ENCODE measurements at regions not wholly inside any gene's neighbourhood (a gene's known extent, or its start where the extent isn't known, plus 50 kb on each side); places are given as distances from the start of the nearest gene placed in this dataset.

GRCh38 chr2:122740594-122740948 is 985.1 kb downstream of the TSN start:
- in situ Hi-C loops (cut with MboI): no loop called here
- Histone ChIP-seq H4K20me1 (ENCODE audit: insufficient read depth) (no peaks in the 10 kb centered on the region), H3K9me2 (ENCODE audit: insufficient read depth) (peaks cover 3% of the 10 kb centered on the region; the same call in 1 of the 2 replicates), H3K9ac (no peak overlapping the region), H3K27ac (no peak overlapping the region), H3K27me3 (replicated peaks; ENCODE audit: insufficient read depth) (no peaks in the 10 kb centered on the region), H3K9me3 (ENCODE audit: low read depth) (no peaks in the 10 kb centered on the region), H2AFZ (no peak overlapping the region), H3K36me3 (ENCODE audit: low read depth) (no peaks in the 10 kb centered on the region), H3K4me3 (no peak overlapping the region), H3K79me2 (ENCODE audit: insufficient read depth) (no peaks in the 10 kb centered on the region), H3F3A (ENCODE audit: insufficient read depth) (no peaks in the 10 kb centered on the region), H3K4me2 (ENCODE audit: unreplicated experiment) (no peak overlapping the region), H3K4me1 (ENCODE audit: insufficient read depth) (no peaks in the 10 kb centered on the region)
- no peak for DNase-seq
- TF ChIP-seq EZH2 (IDR thresholded peaks at IDR 0.05; ENCODE audit: insufficient read depth, poor library complexity, severe bottlenecking) (no peak), EZH2phosphoT487 (IDR thresholded peaks at IDR 0.05; ENCODE audit: insufficient read depth, low read depth) (no peak)
- WGBS, 2 experiments (ENCODE audit: low coverage in 1 of 2, low lambda C conversion rate in 2 of 2, missing lambda C conversion rate in 2 of 2): 45% methylated on average over 1 of the region's 1 CpG

DNA sequence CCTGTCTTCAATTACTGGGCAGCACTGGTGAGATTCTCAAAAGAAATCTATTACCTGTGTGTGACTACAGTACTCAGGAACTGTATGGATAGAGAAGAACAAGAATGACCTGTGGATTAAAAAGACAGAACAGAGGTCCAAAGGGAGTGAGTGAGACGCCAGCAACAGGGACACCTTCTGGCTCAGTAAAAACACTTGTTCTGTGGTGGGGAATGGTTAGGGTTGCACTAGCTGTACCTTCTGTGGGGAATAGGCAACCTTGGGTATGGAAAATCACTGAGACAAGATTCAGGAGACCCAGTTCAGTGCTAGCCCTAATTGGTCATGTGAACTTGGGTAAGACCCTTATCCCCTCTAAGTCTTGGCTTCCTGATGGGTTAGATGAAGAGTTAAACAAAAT is 986.0 kb downstream of the TSN start:
- Histone ChIP-seq H3K4me1 (ENCODE audit: insufficient read depth) (no peaks in the 10 kb centered on the region), H3K9me2 (ENCODE audit: insufficient read depth) (peaks cover 3% of the 10 kb centered on the region; the same call in 1 of the 2 replicates), H3K4me3 (no peak overlapping the region), H3K9ac (no peak overlapping the region), H2AFZ (no peak overlapping the region), H3K36me3 (ENCODE audit: low read depth) (no peaks in the 10 kb centered on the region), H3F3A (ENCODE audit: insufficient read depth) (no peaks in the 10 kb centered on the region), H3K4me2 (ENCODE audit: unreplicated experiment) (no peak overlapping the region), H3K27me3 (replicated peaks; ENCODE audit: insufficient read depth) (no peaks in the 10 kb centered on the region), H3K9me3 (ENCODE audit: low read depth) (no peaks in the 10 kb centered on the region), H3K27ac (no peak overlapping the region), H4K20me1 (ENCODE audit: insufficient read depth) (no peaks in the 10 kb centered on the region), H3K79me2 (ENCODE audit: insufficient read depth) (no peaks in the 10 kb centered on the region)
- TF ChIP-seq EZH2 (IDR thresholded peaks at IDR 0.05; ENCODE audit: insufficient read depth, poor library complexity, severe bottlenecking): no peak
- TF ChIP-seq EZH2phosphoT487 (IDR thresholded peaks at IDR 0.05; ENCODE audit: insufficient read depth, low read depth): no peak
- WGBS, 2 experiments (ENCODE audit: low coverage in 1 of 2, low lambda C conversion rate in 2 of 2, missing lambda C conversion rate in 2 of 2): 11 to 17% methylated on average over 1 of the region's 1 CpG
- no peak for DNase-seq
- in situ Hi-C loops (cut with MboI): no loop called here

GRCh38 chr2:122743021-122743675 is 987.7 kb downstream of the TSN start:
- WGBS, 2 experiments (ENCODE audit: low coverage in 1 of 2, low lambda C conversion rate in 2 of 2, missing lambda C conversion rate in 2 of 2): 27 to 39% methylated on average over 2 of the region's 2 CpGs
- Histone ChIP-seq H3K9ac (no peak overlapping the region), H3K4me3 (no peak overlapping the region), H3K36me3 (ENCODE audit: low read depth) (no peaks in the 10 kb centered on the region), H3K4me2 (ENCODE audit: unreplicated experiment) (no peak overlapping the region), H3K9me3 (ENCODE audit: low read depth) (no peaks in the 10 kb centered on the region), H3F3A (ENCODE audit: insufficient read depth) (no peaks in the 10 kb centered on the region), H3K27ac (no peak overlapping the region), H3K79me2 (ENCODE audit: insufficient read depth) (no peaks in the 10 kb centered on the region), H3K9me2 (ENCODE audit: insufficient read depth) (no peaks in the 10 kb centered on the region), H3K4me1 (ENCODE audit: insufficient read depth) (no peaks in the 10 kb centered on the region), H2AFZ (no peak overlapping the region), H4K20me1 (ENCODE audit: insufficient read depth) (no peaks in the 10 kb centered on the region), H3K27me3 (replicated peaks; ENCODE audit: insufficient read depth) (no peaks in the 10 kb centered on the region)
- in situ Hi-C loops (cut with MboI): no loop called here
- TF ChIP-seq EZH2phosphoT487 (IDR thresholded peaks at IDR 0.05; ENCODE audit: insufficient read depth, low read depth) (no peak), EZH2 (IDR thresholded peaks at IDR 0.05; ENCODE audit: insufficient read depth, poor library complexity, severe bottlenecking) (no peak)
- DNase-seq: no peak

- in situ Hi-C loops (cut with MboI): no loop called here
- no peak overlapping the region for H3K27ac ChIP-seq
- H3K9ac ChIP-seq: no peak overlapping the region
- H3K27me3 ChIP-seq (replicated peaks; ENCODE audit: insufficient read depth): no peaks in the 10 kb centered on the region
- no peaks in the 10 kb centered on the region for H3K4me1 ChIP-seq (ENCODE audit: insufficient read depth)
- no peak overlapping the region for H3K4me2 ChIP-seq (ENCODE audit: unreplicated experiment)
- H2AFZ ChIP-seq: no peak overlapping the region
- H3K9me2 ChIP-seq (ENCODE audit: insufficient read depth): no peaks in the 10 kb centered on the region
- H3K9me3 ChIP-seq (ENCODE audit: low read depth): no peaks in the 10 kb centered on the region
- H3K79me2 ChIP-seq (ENCODE audit: insufficient read depth): no peaks in the 10 kb centered on the region
- H4K20me1 ChIP-seq (ENCODE audit: insufficient read depth): no peaks in the 10 kb centered on the region
- 46 to 47% methylated on average over 4 of the region's 4 CpGs for WGBS, 2 experiments (ENCODE audit: low coverage in 1 of 2, low lambda C conversion rate in 2 of 2, missing lambda C conversion rate in 2 of 2)
- H3F3A ChIP-seq (ENCODE audit: insufficient read depth): no peaks in the 10 kb centered on the region
- no peak overlapping the region for H3K4me3 ChIP-seq
- H3K36me3 ChIP-seq (ENCODE audit: low read depth): no peaks in the 10 kb centered on the region
- no peak for TF ChIP-seq EZH2 (IDR thresholded peaks at IDR 0.05; ENCODE audit: insufficient read depth, poor library complexity, severe bottlenecking)
- TF ChIP-seq EZH2phosphoT487 (IDR thresholded peaks at IDR 0.05; ENCODE audit: insufficient read depth, low read depth): no peak
- no peak for DNase-seq
Measured at GRCh38 chr2:122745603-122746002, 990.2 kb downstream of the TSN start.

DNA sequence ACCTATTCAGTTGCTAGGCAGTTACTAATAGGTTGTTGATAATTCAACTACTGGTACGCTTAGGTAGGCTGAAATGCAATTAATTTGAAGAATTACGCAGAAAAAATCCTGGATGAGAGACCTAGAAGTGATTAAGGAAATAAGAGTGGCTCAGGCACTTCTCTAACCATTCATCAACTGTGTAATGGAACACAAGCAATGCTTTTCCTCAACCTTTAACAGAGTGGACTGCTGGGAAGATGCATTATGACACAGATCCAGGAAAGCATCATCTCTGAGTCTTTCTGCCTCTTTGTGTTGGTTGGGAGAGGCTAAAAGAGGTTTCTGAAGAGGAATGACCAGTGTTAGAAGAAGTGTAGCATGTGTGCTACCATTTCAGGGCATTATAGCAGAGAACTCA is 992.2 kb downstream of the TSN start:
- H3K4me1 ChIP-seq (ENCODE audit: insufficient read depth): no peaks in the 10 kb centered on the region
- H3K9me2 ChIP-seq (ENCODE audit: insufficient read depth): no peaks in the 10 kb centered on the region
- H3K27ac ChIP-seq: no peak overlapping the region
- TF ChIP-seq EZH2 (IDR thresholded peaks at IDR 0.05; ENCODE audit: insufficient read depth, poor library complexity, severe bottlenecking) (no peak), EZH2phosphoT487 (IDR thresholded peaks at IDR 0.05; ENCODE audit: insufficient read depth, low read depth) (no peak)
- H3K9ac ChIP-seq: no peak overlapping the region
- H3K36me3 ChIP-seq (ENCODE audit: low read depth): no peaks in the 10 kb centered on the region
- in situ Hi-C loops (cut with MboI): no loop called here
- H4K20me1 ChIP-seq (ENCODE audit: insufficient read depth): no peaks in the 10 kb centered on the region
- 34 to 46% methylated on average over 2 of the region's 2 CpGs for WGBS, 2 experiments (ENCODE audit: low coverage in 1 of 2, low lambda C conversion rate in 2 of 2, missing lambda C conversion rate in 2 of 2)
- H3F3A ChIP-seq (ENCODE audit: insufficient read depth): no peaks in the 10 kb centered on the region
- H3K4me3 ChIP-seq: no peak overlapping the region
- H3K27me3 ChIP-seq (replicated peaks; ENCODE audit: insufficient read depth): no peaks in the 10 kb centered on the region
- no peak for DNase-seq
- H3K4me2 ChIP-seq (ENCODE audit: unreplicated experiment): no peak overlapping the region
- no peaks in the 10 kb centered on the region for H3K9me3 ChIP-seq (ENCODE audit: low read depth)
- no peaks in the 10 kb centered on the region for H3K79me2 ChIP-seq (ENCODE audit: insufficient read depth)
- no peak overlapping the region for H2AFZ ChIP-seq
